ENCODE measurements at regions not wholly inside any gene's neighbourhood (a gene's known extent, or its start where the extent isn't known, plus 50 kb on each side); places are given as distances from the start of the nearest gene placed in this dataset.

DNA sequence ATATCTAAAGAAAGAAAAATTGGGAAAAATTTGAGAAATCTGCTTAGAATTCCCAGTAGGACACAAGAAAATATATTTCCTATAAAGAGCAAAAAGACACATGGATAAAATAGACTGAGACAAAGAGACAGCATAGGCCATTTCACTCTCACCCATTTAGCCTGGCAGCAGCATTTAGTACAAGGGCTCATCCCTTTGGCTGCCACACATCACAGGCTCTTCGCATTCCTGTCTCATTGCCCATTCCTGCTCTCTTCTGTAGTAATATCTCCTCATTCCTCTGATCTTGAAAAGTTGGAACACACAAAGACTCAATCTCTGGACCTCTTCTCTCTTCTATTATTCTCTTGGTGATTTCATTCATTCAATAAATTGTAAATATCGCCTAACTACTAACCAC is 162.6 kb downstream of the SOX11 start:
- TF ChIP-seq TAF1 (IDR thresholded peaks at IDR 0.05; ENCODE audit: borderline replicate concordance, insufficient read depth, low read length) (no peak), POLR2AphosphoS5 (IDR thresholded peaks at IDR 0.05; ENCODE audit: low read depth, low read length) (no peak), SIN3A (IDR thresholded peaks at IDR 0.05; ENCODE audit: borderline replicate concordance, insufficient read depth, low read length) (no peak)
- TF ChIP-seq, protein P1, sequence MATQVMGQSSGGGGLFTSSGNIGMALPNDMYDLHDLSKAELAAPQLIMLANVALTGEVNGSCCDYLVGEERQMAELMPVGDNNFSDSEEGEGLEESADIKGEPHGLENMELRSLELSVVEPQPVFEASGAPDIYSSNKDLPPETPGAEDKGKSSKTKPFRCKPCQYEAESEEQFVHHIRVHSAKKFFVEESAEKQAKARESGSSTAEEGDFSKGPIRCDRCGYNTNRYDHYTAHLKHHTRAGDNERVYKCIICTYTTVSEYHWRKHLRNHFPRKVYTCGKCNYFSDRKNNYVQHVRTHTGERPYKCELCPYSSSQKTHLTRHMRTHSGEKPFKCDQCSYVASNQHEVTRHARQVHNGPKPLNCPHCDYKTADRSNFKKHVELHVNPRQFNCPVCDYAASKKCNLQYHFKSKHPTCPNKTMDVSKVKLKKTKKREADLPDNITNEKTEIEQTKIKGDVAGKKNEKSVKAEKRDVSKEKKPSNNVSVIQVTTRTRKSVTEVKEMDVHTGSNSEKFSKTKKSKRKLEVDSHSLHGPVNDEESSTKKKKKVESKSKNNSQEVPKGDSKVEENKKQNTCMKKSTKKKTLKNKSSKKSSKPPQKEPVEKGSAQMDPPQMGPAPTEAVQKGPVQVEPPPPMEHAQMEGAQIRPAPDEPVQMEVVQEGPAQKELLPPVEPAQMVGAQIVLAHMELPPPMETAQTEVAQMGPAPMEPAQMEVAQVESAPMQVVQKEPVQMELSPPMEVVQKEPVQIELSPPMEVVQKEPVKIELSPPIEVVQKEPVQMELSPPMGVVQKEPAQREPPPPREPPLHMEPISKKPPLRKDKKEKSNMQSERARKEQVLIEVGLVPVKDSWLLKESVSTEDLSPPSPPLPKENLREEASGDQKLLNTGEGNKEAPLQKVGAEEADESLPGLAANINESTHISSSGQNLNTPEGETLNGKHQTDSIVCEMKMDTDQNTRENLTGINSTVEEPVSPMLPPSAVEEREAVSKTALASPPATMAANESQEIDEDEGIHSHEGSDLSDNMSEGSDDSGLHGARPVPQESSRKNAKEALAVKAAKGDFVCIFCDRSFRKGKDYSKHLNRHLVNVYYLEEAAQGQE (IDR thresholded peaks at IDR 0.05; ENCODE audit: insufficient read depth in 1 of 2, low read depth in 2 of 2, low read length in 2 of 2), result no peak

Measured in PFSK-1 (cell line).